ENCODE measurements at regions not wholly inside any gene's neighbourhood (a gene's known extent, or its start where the extent isn't known, plus 50 kb on each side); places are given as distances from the start of the nearest gene placed in this dataset.
"Not testable (repeated sequence)": the region's sequence is repeated elsewhere in the genome, so short reads cannot be mapped to it uniquely, and the experiment has no call there.

- H3K36me3 ChIP-seq, result no peaks in the 10 kb centered on the region
- no peak overlapping the region for H3K27ac ChIP-seq
- TF ChIP-seq, protein P1, sequence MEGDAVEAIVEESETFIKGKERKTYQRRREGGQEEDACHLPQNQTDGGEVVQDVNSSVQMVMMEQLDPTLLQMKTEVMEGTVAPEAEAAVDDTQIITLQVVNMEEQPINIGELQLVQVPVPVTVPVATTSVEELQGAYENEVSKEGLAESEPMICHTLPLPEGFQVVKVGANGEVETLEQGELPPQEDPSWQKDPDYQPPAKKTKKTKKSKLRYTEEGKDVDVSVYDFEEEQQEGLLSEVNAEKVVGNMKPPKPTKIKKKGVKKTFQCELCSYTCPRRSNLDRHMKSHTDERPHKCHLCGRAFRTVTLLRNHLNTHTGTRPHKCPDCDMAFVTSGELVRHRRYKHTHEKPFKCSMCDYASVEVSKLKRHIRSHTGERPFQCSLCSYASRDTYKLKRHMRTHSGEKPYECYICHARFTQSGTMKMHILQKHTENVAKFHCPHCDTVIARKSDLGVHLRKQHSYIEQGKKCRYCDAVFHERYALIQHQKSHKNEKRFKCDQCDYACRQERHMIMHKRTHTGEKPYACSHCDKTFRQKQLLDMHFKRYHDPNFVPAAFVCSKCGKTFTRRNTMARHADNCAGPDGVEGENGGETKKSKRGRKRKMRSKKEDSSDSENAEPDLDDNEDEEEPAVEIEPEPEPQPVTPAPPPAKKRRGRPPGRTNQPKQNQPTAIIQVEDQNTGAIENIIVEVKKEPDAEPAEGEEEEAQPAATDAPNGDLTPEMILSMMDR (IDR thresholded peaks at IDR 0.05), result no peak
- TF ChIP-seq POLR2A (IDR thresholded peaks at IDR 0.05) (no peak), POLR2AphosphoS5 (IDR thresholded peaks at IDR 0.05) (no peak)
- no peaks in the 10 kb centered on the region for H3K9me3 ChIP-seq
- no peak overlapping the region for H3K4me3 ChIP-seq
- intact Hi-C loops (cut with DNase I), result no loop called here
- no peak for DNase-seq (ENCODE audit: low spot score)
- H3K4me1 ChIP-seq (replicated peaks), result no peaks in the 10 kb centered on the region
- 99% methylated on average over 5 of the region's 5 CpGs for WGBS
- H3K27me3 ChIP-seq (replicated peaks; ENCODE audit: insufficient read depth), result no peaks in the 10 kb centered on the region
Measured at GRCh38 chr3:194262925-194263305, 88.2 kb downstream of the CPN2 start.

GRCh38 chr3:194264631-194265504, 86.3 kb downstream of the CPN2 start:
- not testable (repeated sequence) for H3K36me3 ChIP-seq; DNase-seq (ENCODE audit: low spot score); H3K4me3 ChIP-seq; H3K4me1 ChIP-seq (replicated peaks); H3K9me3 ChIP-seq; H3K27me3 ChIP-seq (replicated peaks; ENCODE audit: insufficient read depth)
- WGBS, result 73% methylated on average over 31 of the region's 37 CpGs
- intact Hi-C loops (cut with DNase I), result loop anchor here (5.0 kb wide), 1 partner anchor 123 kb away; no protein-coding TSS in a partner anchor
- peak overlapping the region; percentile 31 to 48 for H3K27ac ChIP-seq

GRCh38 chr3:194265505-194265892, 85.6 kb downstream of the CPN2 start:
- intact Hi-C loops (cut with DNase I), result loop anchor here (5.0 kb wide), 1 partner anchor 123 kb away; no protein-coding TSS in a partner anchor
- H3K27ac ChIP-seq, result peak overlapping the region; percentile 31 to 48
- no peaks in the 10 kb centered on the region for H3K9me3 ChIP-seq
- no peaks in the 10 kb centered on the region for H3K36me3 ChIP-seq
- H3K4me1 ChIP-seq (replicated peaks), result peaks cover 10% of the 10 kb centered on the region
- peak; percentile 82 for TF ChIP-seq POLR2AphosphoS5 (IDR thresholded peaks at IDR 0.05)
- TF ChIP-seq POLR2A (IDR thresholded peaks at IDR 0.05), result peak; percentile 23
- TF ChIP-seq, protein P1 (IDR thresholded peaks at IDR 0.05), result no peak
- H3K27me3 ChIP-seq (replicated peaks; ENCODE audit: insufficient read depth), result no peaks in the 10 kb centered on the region
- WGBS, result 3% methylated on average over 19 of the region's 19 CpGs
- H3K4me3 ChIP-seq, result no peak overlapping the region
- peak; percentile 74 for DNase-seq (ENCODE audit: low spot score)

GRCh38 chr3:194265996-194266964, 84.8 kb downstream of the CPN2 start:
- TF ChIP-seq, protein P1 (IDR thresholded peaks at IDR 0.05), result no peak
- TF ChIP-seq POLR2A (IDR thresholded peaks at IDR 0.05), result no peak
- no peak for TF ChIP-seq POLR2AphosphoS5 (IDR thresholded peaks at IDR 0.05)
- Histone ChIP-seq H3K4me1 (replicated peaks) (peaks cover 16% of the 10 kb centered on the region), H3K27me3 (replicated peaks; ENCODE audit: insufficient read depth) (no peaks in the 10 kb centered on the region), H3K27ac (peak overlapping the region; percentile 31 to 48), H3K4me3 (no peak overlapping the region), H3K36me3 (no peaks in the 10 kb centered on the region), H3K9me3 (no peaks in the 10 kb centered on the region)
- DNase-seq (ENCODE audit: low spot score), result no peak
- intact Hi-C loops (cut with DNase I), result loop anchor here (5.0 kb wide), 1 partner anchor 124 kb away; no protein-coding TSS in a partner anchor
- 82% methylated on average over 13 of the region's 13 CpGs for WGBS
